IPS-20b (cell line): ENCODE measurements at regions not wholly inside any gene's neighbourhood (a gene's known extent, or its start where the extent isn't known, plus 50 kb on each side); places are given as distances from the start of the nearest gene placed in this dataset.

ENCODE experiments used
- H3K27ac ChIP-seq: one replicate; pipeline ENCODE4 v1.5.1; 2013; ENCODE audit warnings: low read length
- H3K27me3 ChIP-seq: 2 replicates; pipeline ENCODE4 v1.6.1; 2013; ENCODE audit warnings: mild to moderate bottlenecking, low read length, inconsistent platforms; ENCODE audit not compliant: insufficient read depth
- H3K36me3 ChIP-seq: 2 replicates; pipeline ENCODE4 v1.6.1; 2013; ENCODE audit warnings: low read depth, mild to moderate bottlenecking, inconsistent platforms, low read length, moderate library complexity; ENCODE audit not compliant: insufficient read depth
- H3K4me1 ChIP-seq: 2 replicates; pipeline ENCODE4 v1.6.1; 2013; ENCODE audit warnings: mild to moderate bottlenecking, control low read depth, inconsistent platforms, low read length, moderate library complexity; ENCODE audit not compliant: insufficient read depth
- H3K4me3 ChIP-seq: 2 replicates; pipeline ENCODE4 v1.5.1; 2013; ENCODE audit warnings: mild to moderate bottlenecking, low read length, inconsistent platforms
- H3K9ac ChIP-seq: 2 replicates; pipeline ENCODE4 v1.6.1; 2013; ENCODE audit warnings: low read depth, mild to moderate bottlenecking, inconsistent platforms, low read length, moderate library complexity
- H3K9me3 ChIP-seq: 2 replicates; pipeline ENCODE4 v1.6.1; 2013; ENCODE audit warnings: mild to moderate bottlenecking, low read depth, low read length, inconsistent platforms; ENCODE audit not compliant: insufficient read depth

DNA sequence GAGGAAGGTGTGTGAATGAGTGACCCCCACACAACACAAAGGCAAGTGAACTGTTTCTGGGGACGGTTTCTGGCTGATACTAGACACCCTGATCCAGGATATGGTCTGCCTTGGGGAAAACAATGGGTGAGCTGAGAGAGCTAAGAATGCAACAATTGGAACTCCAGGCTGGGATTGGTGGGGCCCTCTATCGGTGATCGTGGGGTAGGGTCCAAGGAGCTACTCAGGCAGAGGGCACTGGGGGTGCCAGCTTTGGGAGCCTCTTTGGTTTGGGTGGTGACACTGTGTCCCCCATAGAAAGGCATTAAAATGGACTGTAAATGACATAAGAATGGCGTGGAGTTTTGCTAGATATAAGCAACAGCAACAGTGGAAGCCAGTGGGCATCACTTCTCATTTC is 439.1 kb downstream of the DMAC1 start:
- Histone ChIP-seq H3K9me3 (no peaks in the 10 kb centered on the region), H3K27me3 (no peaks in the 10 kb centered on the region), H3K36me3 (no peaks in the 10 kb centered on the region), H3K4me3 (no peak overlapping the region), H3K4me1 (peaks cover 3% of the 10 kb centered on the region; the same call in 1 of the 2 replicates), H3K9ac (no peak overlapping the region), H3K27ac (no peak overlapping the region)

DNA sequence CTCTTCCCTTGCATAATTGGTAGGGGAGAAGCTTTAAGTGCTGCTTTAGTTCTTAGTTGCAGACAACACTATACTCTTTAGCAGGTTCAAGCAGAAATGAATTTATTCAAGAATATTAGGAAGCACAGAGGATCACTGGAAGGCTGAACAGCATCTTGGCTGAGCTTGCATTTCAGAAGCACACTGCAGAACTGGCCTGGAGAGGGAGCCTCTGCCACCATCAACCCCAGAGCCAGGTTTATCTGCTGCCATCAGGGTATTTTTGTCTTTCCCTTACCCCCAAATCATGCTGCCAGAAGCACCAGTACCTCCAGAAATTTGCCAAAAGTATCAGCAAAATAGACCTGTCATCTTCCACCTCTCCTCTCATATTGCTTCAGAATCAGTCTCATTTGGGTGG is 440.7 kb downstream of the DMAC1 start:
- Histone ChIP-seq H3K4me3 (no peak overlapping the region), H3K9ac (no peak overlapping the region), H3K4me1 (no peaks in the 10 kb centered on the region), H3K9me3 (no peaks in the 10 kb centered on the region), H3K27me3 (no peaks in the 10 kb centered on the region), H3K36me3 (no peaks in the 10 kb centered on the region), H3K27ac (no peak overlapping the region)

DNA sequence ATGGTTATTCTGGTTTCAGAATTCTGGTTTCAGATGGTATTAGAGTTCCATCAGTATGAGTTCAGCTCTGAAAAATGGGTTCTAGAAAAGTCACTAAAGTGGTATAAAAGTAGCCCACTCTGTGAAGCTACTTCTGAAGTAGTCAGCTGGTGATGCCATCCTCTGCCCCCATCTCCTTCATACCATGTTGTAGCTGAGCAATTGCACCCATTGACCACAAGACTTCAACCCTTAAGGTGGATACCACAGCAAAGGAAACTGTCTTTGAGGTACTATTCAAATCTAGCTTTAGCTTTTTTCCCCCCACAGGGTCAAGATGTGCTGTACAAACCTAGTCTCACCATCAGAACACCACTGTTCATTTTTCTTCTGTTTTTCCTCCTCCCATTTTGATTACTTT is 444.9 kb downstream of the DMAC1 start:
- Histone ChIP-seq H3K9me3 (no peaks in the 10 kb centered on the region), H3K4me1 (no peaks in the 10 kb centered on the region), H3K27ac (no peak overlapping the region), H3K4me3 (no peak overlapping the region), H3K27me3 (no peaks in the 10 kb centered on the region), H3K36me3 (no peaks in the 10 kb centered on the region), H3K9ac (no peak overlapping the region)

DNA sequence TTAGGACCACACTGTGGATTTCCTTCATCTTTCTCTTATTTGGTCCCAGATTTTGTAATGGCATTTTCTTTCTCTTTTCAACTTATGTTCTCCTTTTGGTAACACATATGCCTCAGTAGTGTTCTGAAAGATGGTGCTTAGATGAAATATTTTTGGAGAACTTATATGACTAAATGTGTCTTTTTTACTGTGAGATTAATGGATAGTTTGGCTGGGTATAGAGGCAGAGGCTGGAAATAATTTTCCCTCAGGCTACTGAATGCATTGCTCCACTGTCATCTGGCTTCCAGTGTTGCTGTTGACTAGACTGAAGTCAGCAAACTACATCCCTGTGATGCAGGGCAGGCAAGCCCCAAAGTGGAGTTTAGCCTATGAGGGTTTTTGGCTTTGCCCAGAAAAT is 450.9 kb downstream of the DMAC1 start:
- H3K9ac ChIP-seq, result no peak overlapping the region
- H3K4me3 ChIP-seq, result no peak overlapping the region
- no peaks in the 10 kb centered on the region for H3K36me3 ChIP-seq
- H3K9me3 ChIP-seq, result 0 out of 2 replicates have a peak, but pooled peaks cover 3% of the 10 kb centered on the region
- no peaks in the 10 kb centered on the region for H3K4me1 ChIP-seq
- H3K27me3 ChIP-seq, result no peaks in the 10 kb centered on the region
- no peak overlapping the region for H3K27ac ChIP-seq

DNA sequence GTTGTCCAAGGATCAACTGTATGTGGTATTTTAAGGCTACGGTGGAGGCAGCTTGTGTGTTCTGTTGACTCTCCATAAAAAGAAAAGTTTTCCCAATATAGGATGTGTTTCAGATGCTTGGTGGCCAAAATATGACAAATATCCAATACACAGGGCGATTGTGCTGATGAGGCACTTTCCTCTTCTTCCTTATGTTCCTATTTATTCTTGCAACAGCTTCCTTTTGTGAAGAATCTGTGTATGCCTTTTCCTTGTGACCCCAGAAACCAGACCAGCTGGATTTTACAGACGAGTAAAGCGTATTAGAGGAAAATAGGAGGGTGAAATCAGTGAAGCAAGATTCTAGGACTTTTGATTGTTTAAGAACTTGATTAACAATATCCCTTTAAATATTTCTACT is 452.0 kb downstream of the DMAC1 start:
- H3K27me3 ChIP-seq, result no peaks in the 10 kb centered on the region
- no peak overlapping the region for H3K9ac ChIP-seq
- H3K36me3 ChIP-seq, result no peaks in the 10 kb centered on the region
- no peak overlapping the region for H3K4me3 ChIP-seq
- H3K4me1 ChIP-seq, result no peaks in the 10 kb centered on the region
- H3K9me3 ChIP-seq, result 0 out of 2 replicates have a peak, but pooled peaks cover 3% of the 10 kb centered on the region
- H3K27ac ChIP-seq, result no peak overlapping the region

DNA sequence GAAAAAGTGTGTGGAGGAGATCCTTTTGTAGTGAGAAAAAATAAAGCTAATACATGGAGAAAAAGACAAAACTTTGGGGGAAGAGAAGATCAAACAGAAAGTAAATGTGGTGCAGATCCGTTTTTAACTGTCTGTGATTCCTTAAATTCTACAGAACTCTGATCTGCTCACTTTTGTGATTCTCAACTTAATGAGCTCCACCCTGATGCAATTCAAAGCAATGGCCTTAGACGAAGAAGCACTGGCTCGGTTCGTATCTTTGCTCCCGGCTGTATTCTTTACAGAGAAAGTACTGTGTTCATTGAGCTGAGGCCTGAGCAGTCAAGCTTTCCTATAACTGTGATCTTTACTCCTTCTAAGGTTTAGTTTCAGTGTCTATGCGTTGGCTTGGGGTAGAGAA is 453.4 kb downstream of the DMAC1 start:
- H3K27me3 ChIP-seq, result no peaks in the 10 kb centered on the region
- H3K36me3 ChIP-seq, result no peaks in the 10 kb centered on the region

DNA sequence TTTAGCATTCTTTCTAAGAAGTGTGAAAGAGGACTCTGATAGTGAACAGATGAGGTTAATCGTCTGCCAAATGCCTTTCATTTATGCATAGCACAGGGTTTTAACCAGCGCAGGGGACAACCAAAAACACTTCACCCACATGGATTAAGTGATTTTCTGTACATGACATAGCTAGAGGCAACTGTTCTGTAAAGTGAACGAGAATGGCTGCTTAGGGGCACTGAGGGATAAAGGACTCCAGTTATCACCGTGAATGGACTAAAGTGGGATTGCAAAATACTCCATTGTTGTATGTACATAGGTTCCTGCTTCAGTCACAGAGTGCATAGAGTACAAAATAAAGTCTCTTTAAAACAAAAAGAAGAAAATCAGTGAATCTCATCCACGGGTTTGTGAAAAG is 456.8 kb downstream of the DMAC1 start:
- H3K4me1 ChIP-seq, result no peaks in the 10 kb centered on the region
- H3K9ac ChIP-seq, result no peak overlapping the region
- H3K4me3 ChIP-seq, result no peak overlapping the region
- no peak overlapping the region for H3K27ac ChIP-seq
- H3K27me3 ChIP-seq, result no peaks in the 10 kb centered on the region
- H3K9me3 ChIP-seq, result no peaks in the 10 kb centered on the region
- H3K36me3 ChIP-seq, result no peaks in the 10 kb centered on the region

More for the DNA sequence above, 453.4 kb downstream of the DMAC1 start:
- no peak overlapping the region for H3K4me3 ChIP-seq
- no peaks in the 10 kb centered on the region for H3K4me1 ChIP-seq
- H3K27ac ChIP-seq, result no peak overlapping the region
- H3K9ac ChIP-seq, result no peak overlapping the region
- 0 out of 2 replicates have a peak, but pooled peaks cover 3% of the 10 kb centered on the region for H3K9me3 ChIP-seq

DNA sequence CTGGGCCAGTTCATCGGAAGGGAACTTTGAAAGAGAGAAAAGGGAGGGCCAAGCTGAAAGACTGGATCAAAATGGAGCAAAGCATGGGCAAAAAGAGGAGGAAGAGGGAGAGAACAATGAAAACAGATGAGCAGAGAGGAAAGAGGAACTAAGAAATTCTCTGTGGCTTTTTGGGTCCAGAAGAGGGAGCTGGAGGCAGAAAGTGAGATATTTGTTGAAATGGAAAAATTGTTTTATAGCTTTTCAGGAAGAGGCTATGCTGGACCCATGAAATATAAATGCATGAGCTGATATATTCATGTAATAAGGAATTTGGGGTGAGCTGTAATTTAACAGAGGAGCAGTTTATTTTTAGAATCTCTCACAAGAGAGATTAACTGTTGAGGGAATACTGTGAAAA is 457.3 kb downstream of the DMAC1 start:
- Histone ChIP-seq H3K4me1 (no peaks in the 10 kb centered on the region), H3K9me3 (no peaks in the 10 kb centered on the region), H3K27me3 (no peaks in the 10 kb centered on the region), H3K36me3 (no peaks in the 10 kb centered on the region), H3K9ac (no peak overlapping the region), H3K4me3 (no peak overlapping the region), H3K27ac (no peak overlapping the region)

DNA sequence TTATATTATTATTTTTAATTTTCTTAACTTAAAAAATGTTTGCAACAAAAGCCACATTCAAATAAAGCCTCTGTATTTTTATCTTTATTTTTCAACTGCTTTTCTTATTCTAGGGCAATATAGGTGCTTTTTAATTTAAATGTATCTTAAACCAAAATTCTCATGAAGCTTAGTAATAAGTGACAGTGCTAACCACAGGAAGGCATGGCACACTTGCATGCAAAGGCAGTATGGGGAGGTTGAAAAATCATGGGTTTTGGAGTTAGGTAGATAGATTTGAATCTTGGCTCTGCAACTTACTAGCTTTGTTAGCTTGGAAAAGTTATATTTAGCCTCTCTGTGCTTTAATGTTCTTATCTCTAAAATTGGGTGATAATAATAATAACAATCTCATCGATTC is 458.0 kb downstream of the DMAC1 start:
- Histone ChIP-seq H3K9ac (no peak overlapping the region), H3K9me3 (no peaks in the 10 kb centered on the region), H3K27ac (no peak overlapping the region), H3K4me1 (no peaks in the 10 kb centered on the region), H3K4me3 (no peak overlapping the region), H3K27me3 (no peaks in the 10 kb centered on the region), H3K36me3 (no peaks in the 10 kb centered on the region)

DNA sequence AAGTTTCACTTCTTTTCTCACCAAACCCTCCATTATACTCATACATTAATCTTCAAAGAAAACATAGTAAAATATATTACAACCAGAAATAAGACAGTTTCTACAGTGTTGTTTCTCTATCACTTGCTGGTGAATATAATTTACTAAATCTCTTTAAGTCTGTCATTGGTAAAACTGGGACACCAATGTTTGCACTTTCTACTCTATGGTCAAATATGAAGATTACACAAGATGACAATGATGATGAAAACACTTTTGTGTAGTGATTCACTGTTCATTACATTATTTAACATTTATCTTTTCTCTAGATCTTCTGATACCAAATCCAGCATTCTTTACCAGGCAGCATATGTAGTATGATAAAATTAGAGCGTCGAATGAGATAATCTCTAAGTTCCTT is 459.1 kb downstream of the DMAC1 start:
- no peak overlapping the region for H3K9ac ChIP-seq
- H3K27ac ChIP-seq, result no peak overlapping the region
- H3K4me3 ChIP-seq, result no peak overlapping the region
- H3K9me3 ChIP-seq, result no peaks in the 10 kb centered on the region
- no peaks in the 10 kb centered on the region for H3K4me1 ChIP-seq
- H3K27me3 ChIP-seq, result no peaks in the 10 kb centered on the region
- no peaks in the 10 kb centered on the region for H3K36me3 ChIP-seq

DNA sequence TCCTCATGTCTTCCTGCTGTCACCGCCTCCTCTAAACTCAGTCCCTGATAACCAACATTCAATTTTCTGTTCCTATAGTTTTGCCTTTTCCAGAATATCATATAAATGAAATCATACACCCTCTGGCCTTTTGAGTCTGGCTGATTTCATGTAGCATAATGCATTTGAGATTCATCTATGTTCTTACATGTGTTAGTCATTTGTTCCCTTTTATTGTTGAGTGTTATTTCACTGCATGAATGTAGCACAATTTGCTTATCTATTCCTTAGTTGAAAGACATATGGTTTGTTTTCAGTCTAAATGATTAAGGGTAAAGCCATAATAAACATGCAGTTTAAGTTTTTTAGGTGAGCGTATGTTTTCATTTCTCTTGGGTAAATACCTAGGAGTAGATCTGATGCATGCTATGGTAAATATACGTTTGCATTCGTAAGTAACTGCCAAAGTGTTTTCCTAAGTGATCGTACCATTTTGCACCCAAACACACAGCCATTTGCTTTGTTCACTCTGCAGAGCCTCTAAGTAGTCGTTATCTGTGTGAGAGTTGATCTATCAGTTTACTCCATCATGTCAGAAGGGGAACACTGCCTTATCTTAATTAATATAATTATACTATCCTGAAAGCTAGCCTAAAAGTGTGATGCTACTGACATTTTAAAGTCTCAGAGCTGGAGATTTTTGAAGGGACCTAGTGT is 460.8 kb downstream of the DMAC1 start:
- Histone ChIP-seq H3K27me3 (no peaks in the 10 kb centered on the region), H3K4me3 (no peak overlapping the region), H3K9me3 (no peaks in the 10 kb centered on the region), H3K36me3 (no peaks in the 10 kb centered on the region), H3K9ac (no peak overlapping the region), H3K27ac (no peak overlapping the region), H3K4me1 (no peaks in the 10 kb centered on the region)

DNA sequence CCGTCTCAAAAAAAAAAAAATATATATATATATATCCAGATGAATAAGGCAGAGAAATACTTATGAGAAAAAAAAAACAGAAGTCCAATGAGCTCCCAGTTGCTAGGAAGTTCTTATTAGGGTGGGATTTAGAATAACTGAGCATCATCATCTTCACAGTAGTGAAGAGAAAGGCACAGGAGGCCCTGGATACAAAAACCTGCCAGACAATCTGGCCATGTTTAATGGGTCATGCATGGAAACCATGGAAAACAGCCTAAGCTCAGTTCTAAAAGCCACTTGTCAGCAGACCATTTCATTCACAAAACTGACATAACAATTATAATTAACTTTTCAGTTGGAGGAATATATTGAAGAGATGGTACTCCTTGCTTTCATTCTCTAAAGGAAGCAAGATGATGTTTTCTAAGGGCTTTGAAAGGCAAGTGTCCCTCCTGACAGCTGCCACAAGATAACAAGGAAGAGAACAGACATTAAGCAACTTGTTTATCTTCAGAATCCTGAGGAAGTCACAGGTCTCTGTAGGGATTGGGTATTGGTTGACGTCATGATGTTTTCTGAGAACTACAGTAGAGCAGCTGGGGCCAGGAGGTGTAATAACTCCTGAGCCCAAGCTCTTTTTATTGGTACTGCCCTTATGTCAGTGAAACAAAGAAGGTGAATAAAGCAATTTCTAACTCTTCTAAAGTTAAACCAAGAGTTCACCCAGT is 463.1 kb downstream of the DMAC1 start:
- H3K9ac ChIP-seq, result no peak overlapping the region
- H3K27ac ChIP-seq, result no peak overlapping the region
- H3K4me1 ChIP-seq, result no peaks in the 10 kb centered on the region
- no peaks in the 10 kb centered on the region for H3K27me3 ChIP-seq
- no peaks in the 10 kb centered on the region for H3K36me3 ChIP-seq
- H3K4me3 ChIP-seq, result no peak overlapping the region
- no peaks in the 10 kb centered on the region for H3K9me3 ChIP-seq
